HG03460 (cell line): ENCODE measurements at regions not wholly inside any gene's neighbourhood (a gene's known extent, or its start where the extent isn't known, plus 50 kb on each side); places are given as distances from the start of the nearest gene placed in this dataset.
A peak's percentile ranks its signal among the peaks of the same experiment; 100 is the strongest.

ENCODE experiments used
- ATAC-seq: cut with Tn5 transposase; IDR thresholded peaks from one replicate; pipeline ENCODE4 v1.9.1; 2021; ENCODE audit not compliant: unreplicated experiment

GRCh38 chr21:15149600-15150224, 84.9 kb upstream of the NRIP1 start:
- ATAC-seq = no peak

GRCh38 chr21:15151385-15152103, 86.7 kb upstream of the NRIP1 start:
- ATAC-seq = no peak

GRCh38 chr21:15152591-15152990, 87.8 kb upstream of the NRIP1 start:
- no peak for ATAC-seq

- ATAC-seq = peak; percentile 82
These were observed 94.7 kb upstream of the NRIP1 start for GRCh38 chr21:15159382-15160020.

- no peak for ATAC-seq
These were observed 95.3 kb upstream of the NRIP1 start for GRCh38 chr21:15160136-15160535.

- no peak for ATAC-seq
These were observed 98.1 kb upstream of the NRIP1 start for GRCh38 chr21:15162921-15163320.

GRCh38 chr21:15164273-15164672, 99.5 kb upstream of the NRIP1 start:
- ATAC-seq = no peak

GRCh38 chr21:15164678-15165303, 100.0 kb upstream of the NRIP1 start:
- no peak for ATAC-seq

- no peak for ATAC-seq
These were observed 105.8 kb upstream of the NRIP1 start for GRCh38 chr21:15170614-15171013.

GRCh38 chr21:15171546-15171945, 106.7 kb upstream of the NRIP1 start:
- no peak for ATAC-seq

GRCh38 chr21:15172963-15173362, 108.2 kb upstream of the NRIP1 start:
- no peak for ATAC-seq

- no peak for ATAC-seq
These were observed 110.1 kb upstream of the NRIP1 start for GRCh38 chr21:15174923-15175322.

GRCh38 chr21:15182731-15183130, 117.9 kb upstream of the NRIP1 start:
- ATAC-seq = no peak

- no peak for ATAC-seq
These were observed 119.0 kb upstream of the NRIP1 start for GRCh38 chr21:15183813-15184257.

- no peak for ATAC-seq
These were observed 125.6 kb upstream of the NRIP1 start for GRCh38 chr21:15190412-15190811.

- no peak for ATAC-seq
These were observed 126.0 kb upstream of the NRIP1 start for GRCh38 chr21:15190837-15191236.

GRCh38 chr21:15191342-15191741, 126.5 kb upstream of the NRIP1 start:
- no peak for ATAC-seq

GRCh38 chr21:15192243-15192642, 127.4 kb upstream of the NRIP1 start:
- no peak for ATAC-seq

- no peak for ATAC-seq
These were observed 129.1 kb upstream of the NRIP1 start for GRCh38 chr21:15193937-15194336.

GRCh38 chr21:15195104-15195503, 130.3 kb upstream of the NRIP1 start:
- ATAC-seq = no peak

GRCh38 chr21:15195768-15196167, 131.0 kb upstream of the NRIP1 start:
- ATAC-seq = no peak

GRCh38 chr21:15197696-15198095, 132.9 kb upstream of the NRIP1 start:
- ATAC-seq = no peak
